Activated naive CD8-positive, alpha-beta T cell treated with anti-CD3 and anti-CD28 coated beads, Interleukin-2, amount 50 U/mL, for 24 hours (primary cell): ENCODE measurements at regions not wholly inside any gene's neighbourhood (a gene's known extent, or its start where the extent isn't known, plus 50 kb on each side); places are given as distances from the start of the nearest gene placed in this dataset.
"Not testable (repeated sequence)": the region's sequence is repeated elsewhere in the genome, so short reads cannot be mapped to it uniquely, and the experiment has no call there.

Experiments
- ATAC-seq: fragments of 150-1000 bp; cut with Tn5 transposase; one replicate; pipeline ENCODE4 v1.10.0; 2021
- DNase-seq: peaks from one replicate; pipeline ENCODE4 v3.0.0; 2021
- H3K27ac Mint-ChIP-seq: one replicate; pipeline ENCODE4 v1.8.0; 2021; ENCODE audit warnings: mild to moderate bottlenecking, mixed read lengths
- H3K27me3 Mint-ChIP-seq: one replicate; pipeline ENCODE4 v1.8.0; 2021; ENCODE audit warnings: mixed read lengths
- H3K36me3 Mint-ChIP-seq: one replicate; pipeline ENCODE4 v1.8.0; 2021; ENCODE audit warnings: low read depth, mixed read lengths
- H3K4me1 Mint-ChIP-seq: one replicate; pipeline ENCODE4 v1.8.0; 2021; ENCODE audit warnings: mixed read lengths
- H3K4me3 Mint-ChIP-seq: one replicate; pipeline ENCODE4 v1.8.0; 2021; ENCODE audit warnings: mild to moderate bottlenecking, moderate library complexity, mixed read lengths
- H3K9me3 Mint-ChIP-seq: one replicate; pipeline ENCODE4 v1.8.0; 2021; ENCODE audit warnings: mixed read lengths

DNA sequence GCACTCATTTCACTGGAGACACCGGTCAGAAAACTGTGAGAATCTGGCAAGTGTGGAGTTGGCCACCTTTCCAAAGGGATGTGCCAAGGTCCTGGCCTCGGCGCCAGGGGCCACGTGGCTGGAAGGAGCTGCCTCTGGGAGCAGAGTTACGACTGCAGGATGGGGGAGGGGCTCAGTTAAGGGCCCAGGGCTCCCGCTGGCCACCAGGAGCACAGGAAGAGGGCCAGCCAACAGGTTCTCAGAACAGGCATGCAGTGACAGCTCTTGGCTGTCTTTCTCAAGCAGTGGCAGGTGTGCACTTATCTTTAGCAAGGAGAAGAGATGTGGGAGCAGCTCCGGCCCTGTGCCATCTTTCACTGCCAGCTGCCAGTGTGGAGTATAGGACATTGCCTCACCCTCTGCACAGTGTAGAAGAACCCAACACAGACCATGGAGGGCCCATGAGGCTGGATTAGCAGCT lies 115.9 kb upstream of the RBPJ start:
- Mint-ChIP-seq H3K4me3 (no peak overlapping the region), H3K4me1 (peaks cover 30% of the 10 kb centered on the region), H3K36me3 (peaks cover 3% of the 10 kb centered on the region), H3K27me3 (peaks cover 11% of the 10 kb centered on the region), H3K9me3 (no peaks in the 10 kb centered on the region), H3K27ac (no peak overlapping the region)
- peak; percentile 27 for ATAC-seq
- no peak for DNase-seq

DNA sequence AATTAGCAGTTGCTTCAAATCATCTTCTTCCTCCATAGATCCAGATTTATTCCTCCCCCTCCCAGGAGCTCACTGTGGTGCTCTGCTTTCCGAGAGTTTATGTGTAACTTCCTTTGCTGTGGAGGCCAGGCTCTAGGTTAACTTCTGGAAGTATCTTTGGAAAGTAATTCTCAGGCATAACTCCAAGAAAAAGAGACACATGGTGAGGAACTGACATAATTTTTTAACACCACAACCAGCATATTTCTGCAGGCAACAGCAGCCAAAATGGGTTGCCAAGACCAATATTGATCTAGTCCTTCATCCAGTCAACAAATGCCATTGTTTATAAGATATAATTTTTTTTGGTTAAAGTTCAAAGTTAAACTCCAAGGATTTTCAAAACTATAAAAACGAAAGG lies 114.5 kb upstream of the RBPJ start:
- DNase-seq (no peak), ATAC-seq (no peak)
- Mint-ChIP-seq H3K9me3 (no peaks in the 10 kb centered on the region), H3K27me3 (peaks cover 15% of the 10 kb centered on the region), H3K36me3 (peaks cover 3% of the 10 kb centered on the region), H3K4me1 (peaks cover 23% of the 10 kb centered on the region), H3K4me3 (no peak overlapping the region), H3K27ac (no peak overlapping the region)

DNA sequence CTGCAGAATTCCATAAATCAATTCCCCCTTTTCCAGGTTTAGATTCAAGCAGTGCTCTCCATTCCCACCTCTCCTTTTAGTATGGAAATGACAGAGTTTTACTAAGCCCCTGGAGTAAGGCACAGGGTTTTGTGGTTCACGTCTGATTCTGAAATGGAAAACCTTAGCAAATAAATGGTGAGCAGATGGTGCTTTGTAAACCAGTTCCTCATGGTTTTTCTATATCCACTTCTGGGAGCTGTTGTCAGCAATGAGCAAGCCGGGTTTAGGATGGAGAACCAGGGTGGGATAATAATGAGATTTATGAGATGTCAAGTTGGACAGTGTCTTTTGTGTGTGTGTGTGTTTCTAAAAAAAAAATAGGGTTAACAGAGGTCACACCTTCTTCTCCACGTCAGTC lies 113.8 kb upstream of the RBPJ start:
- Mint-ChIP-seq H3K36me3 (peaks cover 3% of the 10 kb centered on the region), H3K27me3 (peaks cover 17% of the 10 kb centered on the region), H3K9me3 (no peaks in the 10 kb centered on the region), H3K27ac (no peak overlapping the region), H3K4me1 (peaks cover 21% of the 10 kb centered on the region), H3K4me3 (no peak overlapping the region)
- ATAC-seq = no peak
- no peak for DNase-seq

DNA sequence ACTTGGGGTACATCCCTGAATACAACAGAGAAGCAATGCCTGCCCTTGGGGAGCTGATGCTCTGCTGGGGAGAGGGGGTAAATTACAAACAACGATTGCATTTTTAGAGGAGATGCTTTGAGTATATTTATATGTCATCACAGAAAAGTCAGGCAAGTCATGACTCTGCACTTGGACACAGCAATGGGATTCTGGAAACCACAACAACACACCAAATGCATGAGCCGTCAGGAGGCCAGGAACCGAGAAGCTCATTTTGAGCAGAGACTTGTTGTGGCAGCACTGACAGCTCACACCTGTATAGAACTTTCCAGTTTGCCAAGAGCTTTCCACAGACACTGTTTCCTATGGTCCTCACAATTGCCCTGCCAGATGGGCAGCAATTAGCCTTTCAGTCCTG lies 113.2 kb upstream of the RBPJ start:
- H3K9me3 Mint-ChIP-seq = no peaks in the 10 kb centered on the region

DNA sequence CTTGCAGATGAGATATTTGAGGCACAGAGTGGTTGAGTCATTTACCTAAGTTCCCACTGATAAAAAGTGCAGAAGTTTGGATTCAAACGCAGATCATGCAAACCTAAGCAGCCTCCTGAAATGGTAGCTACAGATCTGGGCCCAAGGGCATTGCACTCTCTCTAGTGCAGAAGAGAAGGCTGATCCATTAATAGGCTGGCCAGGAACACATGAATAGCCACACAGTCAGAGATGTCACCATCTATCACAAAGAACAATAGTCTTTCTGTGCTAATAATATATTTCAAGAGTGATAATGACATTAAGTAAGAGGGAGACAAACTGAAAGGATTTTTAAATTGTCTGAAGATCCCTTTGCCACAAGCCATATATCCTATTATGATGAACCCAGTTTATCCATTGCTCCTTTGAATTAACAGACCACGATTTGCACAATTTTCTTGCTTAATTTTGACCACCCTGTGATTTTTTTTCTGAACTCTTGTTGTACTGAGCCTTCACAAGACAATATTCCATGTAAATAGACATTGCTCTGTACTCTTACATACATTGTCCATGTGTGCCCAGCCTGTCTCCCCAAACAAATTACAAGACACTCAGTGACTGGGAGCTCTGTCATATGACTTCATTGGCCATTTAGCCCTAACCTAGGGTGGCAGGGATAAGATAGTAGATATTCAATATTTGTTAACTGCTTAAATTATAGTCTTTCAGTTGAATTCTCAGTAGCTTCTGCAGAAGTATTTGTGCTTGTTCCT lies 112.4 kb upstream of the RBPJ start:
- H3K4me3 Mint-ChIP-seq = no peak overlapping the region
- H3K27ac Mint-ChIP-seq = no peak overlapping the region
- peaks cover 19% of the 10 kb centered on the region for H3K27me3 Mint-ChIP-seq
- H3K4me1 Mint-ChIP-seq = peaks cover 14% of the 10 kb centered on the region
- peaks cover 3% of the 10 kb centered on the region for H3K36me3 Mint-ChIP-seq
- no peak for DNase-seq
- H3K9me3 Mint-ChIP-seq = no peaks in the 10 kb centered on the region
- no peak for ATAC-seq

More for the DNA sequence above, 113.2 kb upstream of the RBPJ start:
- DNase-seq (no peak), ATAC-seq (no peak)
- Mint-ChIP-seq H3K4me1 (peaks cover 19% of the 10 kb centered on the region), H3K27me3 (peaks cover 17% of the 10 kb centered on the region), H3K4me3 (no peak overlapping the region), H3K27ac (no peak overlapping the region), H3K36me3 (peaks cover 3% of the 10 kb centered on the region)

DNA sequence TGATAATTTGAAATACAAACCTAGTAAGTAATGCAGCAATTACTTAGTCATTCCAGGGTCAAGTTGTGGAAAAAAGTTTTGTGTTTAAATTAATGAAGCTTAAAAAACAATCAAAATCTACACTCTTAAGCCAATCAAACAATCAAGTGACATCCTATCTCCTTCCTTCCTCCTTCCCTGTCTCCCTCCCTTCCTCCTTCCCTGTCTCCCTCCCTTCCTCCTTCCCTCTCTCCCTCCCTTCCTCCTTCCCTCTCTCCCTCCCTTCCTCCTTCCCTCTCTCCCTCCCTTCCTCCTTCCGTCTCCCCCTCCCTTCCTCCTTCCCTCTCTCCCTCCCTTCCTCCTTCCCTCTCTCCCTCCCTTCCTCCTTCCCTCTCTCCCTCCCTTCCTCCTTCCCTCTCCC lies 111.4 kb upstream of the RBPJ start:
- H3K4me3 Mint-ChIP-seq, DNase-seq, ATAC-seq, H3K36me3 Mint-ChIP-seq, H3K4me1 Mint-ChIP-seq, H3K9me3 Mint-ChIP-seq, H3K27ac Mint-ChIP-seq: not testable (repeated sequence)
- H3K27me3 Mint-ChIP-seq = peaks cover 26% of the 10 kb centered on the region

DNA sequence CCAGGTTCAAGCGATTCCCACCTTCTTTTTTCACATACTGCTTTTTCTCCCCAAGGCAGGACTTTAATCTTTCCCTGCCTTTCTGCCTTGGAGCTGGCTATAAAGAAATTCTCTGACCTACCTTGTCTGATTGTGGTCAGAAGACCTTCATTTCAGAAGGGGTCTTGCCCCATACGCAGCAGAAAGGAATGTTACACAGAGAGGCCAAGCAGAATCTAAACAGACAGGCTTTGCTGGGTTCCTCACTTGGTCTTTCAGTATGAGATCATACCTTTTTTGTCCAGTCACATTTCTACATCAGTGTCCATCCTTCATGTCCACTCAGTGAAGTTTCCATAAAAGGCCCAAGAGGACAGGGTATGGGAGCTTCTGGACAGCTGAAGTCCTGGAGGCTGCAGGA lies 108.3 kb upstream of the RBPJ start:
- H3K9me3 Mint-ChIP-seq = no peaks in the 10 kb centered on the region
- H3K36me3 Mint-ChIP-seq = no peaks in the 10 kb centered on the region
- H3K4me1 Mint-ChIP-seq = peaks cover 5% of the 10 kb centered on the region
- H3K27ac Mint-ChIP-seq = no peak overlapping the region
- no peak for DNase-seq
- ATAC-seq = no peak
- H3K4me3 Mint-ChIP-seq = no peak overlapping the region
- H3K27me3 Mint-ChIP-seq = peaks cover 21% of the 10 kb centered on the region

DNA sequence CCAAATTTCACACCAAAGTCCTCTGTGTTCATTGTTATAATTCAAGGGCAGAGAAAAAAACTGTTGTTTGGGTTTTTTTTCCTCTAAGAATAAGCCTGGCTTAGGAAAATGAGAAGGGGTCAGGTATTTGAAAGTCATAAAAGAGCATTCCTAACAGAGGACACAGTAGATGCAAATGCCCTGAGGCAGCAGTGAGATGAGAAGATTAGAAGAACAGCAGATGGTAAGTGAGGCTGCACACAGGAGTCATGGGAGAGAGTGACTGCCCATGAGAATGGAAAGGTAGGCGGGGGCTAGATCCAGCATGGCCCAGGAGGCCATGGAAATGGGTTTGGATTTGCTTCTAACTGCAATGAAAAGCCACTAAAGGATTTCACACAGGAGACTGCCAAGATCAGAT lies 107.5 kb upstream of the RBPJ start:
- H3K36me3 Mint-ChIP-seq = no peaks in the 10 kb centered on the region
- ATAC-seq (no peak), DNase-seq (no peak)
- H3K4me1 Mint-ChIP-seq = peaks cover 5% of the 10 kb centered on the region
- H3K9me3 Mint-ChIP-seq = no peaks in the 10 kb centered on the region
- peak overlapping the region; percentile 4 for H3K27ac Mint-ChIP-seq
- H3K27me3 Mint-ChIP-seq = peaks cover 21% of the 10 kb centered on the region
- no peak overlapping the region for H3K4me3 Mint-ChIP-seq

DNA sequence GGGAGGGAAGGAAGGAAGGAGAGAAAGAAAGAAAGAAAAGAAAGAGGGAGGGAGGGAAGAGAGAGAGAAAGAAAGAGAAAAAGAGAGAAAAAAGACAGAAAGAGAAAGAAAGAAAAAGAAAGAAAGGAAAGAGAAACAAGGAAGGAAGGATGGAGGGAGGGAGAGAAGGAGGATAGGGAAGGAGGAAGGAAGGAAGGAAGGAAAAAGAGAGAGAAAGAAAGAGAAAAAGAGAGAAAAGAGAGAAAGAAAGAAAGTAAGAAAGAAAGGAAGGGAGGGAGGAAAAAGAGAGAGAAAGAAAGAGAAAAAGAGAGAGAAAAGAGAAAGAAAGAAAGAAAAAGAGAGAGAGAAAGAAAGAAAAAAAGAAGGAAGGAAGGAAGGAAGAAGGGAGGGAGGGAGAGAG lies 105.8 kb upstream of the RBPJ start:
- DNase-seq (no peak), ATAC-seq (no peak)
- H3K4me3 Mint-ChIP-seq = no peak overlapping the region
- H3K27me3 Mint-ChIP-seq = peaks cover 15% of the 10 kb centered on the region
- no peak overlapping the region for H3K27ac Mint-ChIP-seq
- H3K9me3 Mint-ChIP-seq = no peaks in the 10 kb centered on the region
- peaks cover 5% of the 10 kb centered on the region for H3K4me1 Mint-ChIP-seq
- H3K36me3 Mint-ChIP-seq = no peaks in the 10 kb centered on the region

DNA sequence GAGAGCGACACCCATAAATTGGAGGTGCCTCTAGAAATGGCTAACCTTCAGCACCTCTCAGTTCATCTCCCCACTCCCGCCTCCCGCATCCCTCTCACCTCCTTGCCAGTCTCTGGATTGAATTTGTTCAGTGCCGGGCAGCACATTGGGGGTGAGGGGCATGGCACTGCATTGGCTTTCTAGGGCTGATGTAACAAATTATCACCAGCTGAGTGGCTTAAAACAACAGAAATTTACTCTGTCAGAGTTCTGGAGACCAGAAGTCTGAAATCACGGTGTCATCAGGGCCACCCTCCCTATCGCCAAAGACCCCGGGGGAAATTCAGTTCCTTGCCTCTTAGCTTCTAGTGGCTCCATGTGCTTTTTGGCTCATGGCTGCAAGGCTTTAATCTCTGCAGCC lies 105.1 kb upstream of the RBPJ start:
- peaks cover 5% of the 10 kb centered on the region for H3K4me1 Mint-ChIP-seq
- no peak overlapping the region for H3K27ac Mint-ChIP-seq
- no peaks in the 10 kb centered on the region for H3K36me3 Mint-ChIP-seq
- no peak overlapping the region for H3K4me3 Mint-ChIP-seq
- H3K27me3 Mint-ChIP-seq = peaks cover 11% of the 10 kb centered on the region
- ATAC-seq = no peak
- no peak for DNase-seq
- H3K9me3 Mint-ChIP-seq = no peaks in the 10 kb centered on the region

DNA sequence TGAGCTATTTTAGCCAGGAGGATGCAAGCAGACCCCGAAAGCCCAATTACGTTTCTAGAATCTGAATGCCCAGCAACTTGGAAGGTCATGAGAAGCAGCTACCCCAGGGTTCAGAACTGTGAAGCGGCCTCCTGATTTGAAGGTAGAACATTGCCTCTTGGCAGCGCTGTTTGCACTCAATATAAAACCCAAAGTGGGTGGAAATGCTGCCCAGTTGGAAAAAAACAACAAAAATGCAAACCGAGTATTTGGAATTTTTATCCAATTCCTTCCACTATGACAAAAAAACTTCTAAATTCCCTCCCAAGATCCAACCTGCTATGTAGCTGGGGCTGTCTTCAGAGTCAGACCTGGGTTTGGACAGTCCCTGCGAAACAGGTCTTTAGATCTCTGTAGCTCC lies 103.3 kb upstream of the RBPJ start:
- no peaks in the 10 kb centered on the region for H3K9me3 Mint-ChIP-seq
- H3K4me1 Mint-ChIP-seq = peaks cover 4% of the 10 kb centered on the region
- H3K27me3 Mint-ChIP-seq = peaks cover 10% of the 10 kb centered on the region
- DNase-seq = no peak
- H3K27ac Mint-ChIP-seq = no peak overlapping the region
- no peaks in the 10 kb centered on the region for H3K36me3 Mint-ChIP-seq
- no peak overlapping the region for H3K4me3 Mint-ChIP-seq
- ATAC-seq = no peak

DNA sequence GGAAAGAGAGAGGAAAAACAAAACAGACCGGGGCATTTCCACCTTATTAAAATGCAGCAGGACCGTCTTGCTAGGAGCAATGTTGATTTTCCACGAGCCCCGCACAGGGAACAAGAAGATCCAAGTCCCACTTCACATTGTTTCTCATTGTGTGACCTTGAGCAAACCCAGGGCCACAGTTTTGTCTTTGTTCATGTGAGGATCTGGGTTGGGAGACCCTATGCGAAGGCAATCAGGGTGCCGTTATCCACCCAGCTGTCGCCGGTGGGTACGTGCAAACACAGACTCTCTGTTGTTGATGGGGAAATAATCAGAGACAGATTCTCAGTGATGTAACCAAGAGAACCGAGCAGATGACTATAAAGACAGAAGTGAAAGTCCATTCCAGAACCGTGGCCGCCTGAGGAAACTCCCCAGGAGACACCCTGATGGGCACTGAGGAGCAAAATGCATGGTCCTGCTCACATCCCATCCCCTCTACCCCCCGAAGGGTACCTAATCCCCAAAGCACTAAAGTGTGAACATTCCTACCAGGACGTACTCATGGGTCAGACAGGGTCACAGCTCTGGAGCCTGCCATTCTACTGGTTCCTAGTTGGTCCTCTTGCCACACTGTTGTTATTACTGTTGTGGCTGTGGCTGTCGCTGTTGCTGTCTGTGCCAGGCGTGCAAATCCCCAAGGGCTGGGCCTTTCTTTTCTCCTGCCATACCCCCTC lies 102.7 kb upstream of the RBPJ start:
- Mint-ChIP-seq H3K4me3 (no peak overlapping the region), H3K27me3 (peaks cover 10% of the 10 kb centered on the region), H3K27ac (no peak overlapping the region), H3K4me1 (peaks cover 4% of the 10 kb centered on the region), H3K36me3 (no peaks in the 10 kb centered on the region), H3K9me3 (no peaks in the 10 kb centered on the region)
- ATAC-seq (no peak), DNase-seq (no peak)

DNA sequence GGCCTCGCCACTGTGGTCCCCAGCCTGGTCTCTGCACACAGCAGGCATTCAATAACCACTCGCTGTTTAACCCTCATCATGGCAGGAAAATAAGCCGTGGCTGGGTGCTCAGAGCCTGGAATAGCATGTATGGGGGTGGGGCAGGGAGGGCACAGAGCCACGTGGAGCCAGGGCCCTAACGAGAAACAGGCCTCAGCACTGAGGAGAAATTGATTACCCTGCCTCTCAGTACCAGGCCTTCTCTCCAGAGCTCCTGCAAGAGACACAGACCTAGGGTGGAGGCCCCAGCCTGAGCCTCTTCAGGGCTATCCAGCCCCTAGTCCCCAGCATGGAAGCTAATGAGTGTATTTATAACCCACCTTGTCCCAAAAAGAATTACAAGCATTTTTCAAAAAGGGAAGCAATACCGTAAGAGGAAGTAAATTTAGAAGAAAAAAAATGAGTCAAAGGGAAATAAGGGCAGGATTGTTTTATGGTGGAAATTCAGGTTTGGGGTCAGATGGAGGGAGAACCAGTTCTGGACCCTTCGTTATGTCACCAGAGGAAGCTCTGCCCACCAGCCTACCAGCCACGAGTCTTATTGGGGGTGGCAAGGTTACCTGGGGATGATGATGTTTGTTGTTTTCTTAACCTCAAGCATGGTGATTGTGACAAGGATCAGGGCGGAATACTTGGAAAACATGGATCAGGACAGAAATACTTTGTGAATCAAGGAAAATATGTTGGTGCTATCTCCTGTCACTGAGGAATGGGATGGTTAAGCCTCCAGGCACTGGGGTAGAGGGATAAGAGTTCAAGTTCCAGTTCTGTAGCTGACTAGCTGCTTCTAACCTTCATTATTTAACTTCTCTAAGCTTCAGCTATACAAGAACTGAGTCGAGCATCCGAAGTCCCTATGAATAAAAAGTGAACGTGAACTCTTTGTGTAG lies 101.9 kb upstream of the RBPJ start:
- no peaks in the 10 kb centered on the region for H3K36me3 Mint-ChIP-seq
- no peak overlapping the region for H3K27ac Mint-ChIP-seq
- DNase-seq = no peak
- H3K4me1 Mint-ChIP-seq = peaks cover 2% of the 10 kb centered on the region
- H3K9me3 Mint-ChIP-seq = no peaks in the 10 kb centered on the region
- ATAC-seq = no peak
- no peak overlapping the region for H3K4me3 Mint-ChIP-seq
- H3K27me3 Mint-ChIP-seq = peaks cover 2% of the 10 kb centered on the region

DNA sequence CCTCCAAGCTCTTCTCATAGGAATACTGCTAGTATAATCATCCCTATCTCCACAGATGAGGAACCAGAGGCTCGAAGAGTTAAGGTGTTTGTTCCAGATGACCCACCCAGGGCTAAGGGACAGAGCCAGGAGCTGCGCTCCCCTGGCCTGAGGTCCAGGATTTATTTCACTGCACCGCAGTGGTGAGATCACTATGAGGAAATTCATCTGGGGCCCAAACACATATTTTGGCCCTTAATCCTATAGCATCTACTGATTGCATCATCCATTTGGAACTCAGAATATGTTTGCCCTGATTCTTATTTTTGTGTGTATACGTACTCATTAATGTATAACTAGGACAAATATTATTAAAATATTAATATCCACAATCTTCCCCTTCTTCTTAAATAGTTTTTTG lies 100.1 kb upstream of the RBPJ start:
- no peaks in the 10 kb centered on the region for H3K9me3 Mint-ChIP-seq
- ATAC-seq (no peak), DNase-seq (no peak)
- no peaks in the 10 kb centered on the region for H3K27me3 Mint-ChIP-seq
- no peaks in the 10 kb centered on the region for H3K4me1 Mint-ChIP-seq
- no peak overlapping the region for H3K27ac Mint-ChIP-seq
- no peaks in the 10 kb centered on the region for H3K36me3 Mint-ChIP-seq
- H3K4me3 Mint-ChIP-seq = no peak overlapping the region
